ENCODE measurements at regions not wholly inside any gene's neighbourhood (a gene's known extent, or its start where the extent isn't known, plus 50 kb on each side); places are given as distances from the start of the nearest gene placed in this dataset.

DNA sequence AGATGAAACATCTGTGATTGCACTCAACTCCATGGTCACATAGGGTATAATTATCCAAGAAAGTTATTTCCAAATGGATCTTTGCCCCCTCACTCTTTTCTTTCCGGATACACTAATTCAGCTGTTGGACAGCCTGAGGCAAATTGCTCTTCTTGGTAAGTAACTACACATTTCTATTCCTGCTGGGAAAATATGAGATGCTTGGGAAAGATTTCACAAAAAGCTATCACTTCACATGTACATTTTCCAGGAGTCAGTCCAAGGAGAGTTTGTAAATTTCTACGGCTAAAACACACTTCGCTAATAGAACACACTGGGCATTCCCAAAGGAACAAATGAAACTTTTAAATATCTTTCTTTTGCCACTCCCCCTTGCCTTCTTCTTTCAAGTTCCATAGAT, 123.0 kb upstream of the GRIA1 start:
- ATAC-seq (no peak), FAIRE-seq (no peak), DNase-seq (ENCODE audit: low spot score) (no peak)
- Histone ChIP-seq H3K27ac (ENCODE audit: extremely low read length, insufficient read depth, low read length) (no peak overlapping the region), H3K4me1 (ENCODE audit: insufficient read depth, low read length) (no peaks in the 10 kb centered on the region), H3K4me2 (ENCODE audit: low read depth, low read length) (no peak overlapping the region), H2AFZ (ENCODE audit: low read length) (no peak overlapping the region), H3K27me3 (ENCODE audit: control insufficient read depth in 1 of 2, insufficient read depth in 2 of 2, low read length in 2 of 2) (no peaks in the 10 kb centered on the region), H3K4me3 (replicated peaks in 1 of 3; ENCODE audit: insufficient read depth in 1 of 3, low read depth in 2 of 3, low read length in 3 of 3) (no peak overlapping the region), H3K9me3 (ENCODE audit: low read length) (0 out of 2 replicates have a peak, but pooled peaks cover 3% of the 10 kb centered on the region), H3K9ac (ENCODE audit: insufficient read depth, low read depth, low read length) (no peak overlapping the region), H3K36me3 (replicated peaks in 1 of 2; ENCODE audit: control insufficient read depth in 1 of 2, insufficient read depth in 2 of 2, low read length in 2 of 2) (no peaks in the 10 kb centered on the region), H3K79me2 (ENCODE audit: insufficient read depth, low read length) (no peaks in the 10 kb centered on the region), H4K20me1 (ENCODE audit: insufficient read depth, low read length) (no peaks in the 10 kb centered on the region)
- ChIA-PET POLR2A (no interaction called here), CTCF (ENCODE audit: low intra/inter-chr PET ratio, low total read pairs) (no interaction called here)
- in situ Hi-C loops (cut with HindIII; ENCODE audit: extremely low pct_ligation_motif_present, low pct_unique_long_range_greater_than_20kb) (no loop called here), intact Hi-C loops (cut with micrococcal nuclease; ENCODE audit: unreplicated experiment) (no loop called here)
- 44% methylated on average over 3 of the region's 3 CpGs for WGBS (ENCODE audit: low lambda C conversion rate)
- no TSS peak for BruUV-seq (replicated peaks)
- TF ChIP-seq ZNF570 (CRISPR knock-in tag; IDR thresholded peaks at IDR 0.05; ENCODE audit: borderline replicate concordance), result no peak
- TF ChIP-seq KDM5B (CRISPR knock-in tag; IDR thresholded peaks at IDR 0.05; ENCODE audit: borderline replicate concordance), result no peak
- TF ChIP-seq, protein P1, sequence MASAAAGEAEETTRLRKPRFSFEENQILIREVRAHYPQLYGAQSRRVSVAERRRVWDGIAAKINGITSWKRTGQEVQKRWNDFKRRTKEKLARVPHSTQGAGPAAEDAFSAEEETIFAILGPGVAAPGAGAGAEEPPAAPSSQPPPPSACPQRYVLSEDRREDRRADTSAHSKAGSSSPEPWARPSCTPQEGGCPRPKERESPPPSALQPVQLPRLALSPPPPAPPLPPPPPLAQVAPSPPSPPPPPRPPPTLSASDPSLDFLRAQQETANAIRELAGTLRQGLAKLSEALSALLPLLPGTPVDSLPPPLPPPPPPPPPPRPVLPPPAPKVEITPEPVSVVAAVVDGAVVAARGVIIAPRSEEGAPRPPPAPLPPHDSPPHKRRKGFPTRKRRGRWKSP (CRISPR knock-in tag; IDR thresholded peaks at IDR 0.05), result no peak
- TF ChIP-seq ZBTB8A (CRISPR knock-in tag; IDR thresholded peaks at IDR 0.05; ENCODE audit: borderline replicate concordance, low read depth), result no peak
- TF ChIP-seq SOX5 (CRISPR knock-in tag; IDR thresholded peaks at IDR 0.05; ENCODE audit: borderline replicate concordance), result no peak
- no peak for TF ChIP-seq TEAD2 (CRISPR knock-in tag; IDR thresholded peaks at IDR 0.05)
- no peak for TF ChIP-seq MAF1 (CRISPR knock-in tag; IDR thresholded peaks at IDR 0.05; ENCODE audit: borderline replicate concordance)
- TF ChIP-seq FOXM1 (CRISPR knock-in tag; IDR thresholded peaks at IDR 0.05), result no peak
- no peak for TF ChIP-seq JUN (CRISPR knock-in tag; IDR thresholded peaks at IDR 0.05)
- TF ChIP-seq, protein P2, sequence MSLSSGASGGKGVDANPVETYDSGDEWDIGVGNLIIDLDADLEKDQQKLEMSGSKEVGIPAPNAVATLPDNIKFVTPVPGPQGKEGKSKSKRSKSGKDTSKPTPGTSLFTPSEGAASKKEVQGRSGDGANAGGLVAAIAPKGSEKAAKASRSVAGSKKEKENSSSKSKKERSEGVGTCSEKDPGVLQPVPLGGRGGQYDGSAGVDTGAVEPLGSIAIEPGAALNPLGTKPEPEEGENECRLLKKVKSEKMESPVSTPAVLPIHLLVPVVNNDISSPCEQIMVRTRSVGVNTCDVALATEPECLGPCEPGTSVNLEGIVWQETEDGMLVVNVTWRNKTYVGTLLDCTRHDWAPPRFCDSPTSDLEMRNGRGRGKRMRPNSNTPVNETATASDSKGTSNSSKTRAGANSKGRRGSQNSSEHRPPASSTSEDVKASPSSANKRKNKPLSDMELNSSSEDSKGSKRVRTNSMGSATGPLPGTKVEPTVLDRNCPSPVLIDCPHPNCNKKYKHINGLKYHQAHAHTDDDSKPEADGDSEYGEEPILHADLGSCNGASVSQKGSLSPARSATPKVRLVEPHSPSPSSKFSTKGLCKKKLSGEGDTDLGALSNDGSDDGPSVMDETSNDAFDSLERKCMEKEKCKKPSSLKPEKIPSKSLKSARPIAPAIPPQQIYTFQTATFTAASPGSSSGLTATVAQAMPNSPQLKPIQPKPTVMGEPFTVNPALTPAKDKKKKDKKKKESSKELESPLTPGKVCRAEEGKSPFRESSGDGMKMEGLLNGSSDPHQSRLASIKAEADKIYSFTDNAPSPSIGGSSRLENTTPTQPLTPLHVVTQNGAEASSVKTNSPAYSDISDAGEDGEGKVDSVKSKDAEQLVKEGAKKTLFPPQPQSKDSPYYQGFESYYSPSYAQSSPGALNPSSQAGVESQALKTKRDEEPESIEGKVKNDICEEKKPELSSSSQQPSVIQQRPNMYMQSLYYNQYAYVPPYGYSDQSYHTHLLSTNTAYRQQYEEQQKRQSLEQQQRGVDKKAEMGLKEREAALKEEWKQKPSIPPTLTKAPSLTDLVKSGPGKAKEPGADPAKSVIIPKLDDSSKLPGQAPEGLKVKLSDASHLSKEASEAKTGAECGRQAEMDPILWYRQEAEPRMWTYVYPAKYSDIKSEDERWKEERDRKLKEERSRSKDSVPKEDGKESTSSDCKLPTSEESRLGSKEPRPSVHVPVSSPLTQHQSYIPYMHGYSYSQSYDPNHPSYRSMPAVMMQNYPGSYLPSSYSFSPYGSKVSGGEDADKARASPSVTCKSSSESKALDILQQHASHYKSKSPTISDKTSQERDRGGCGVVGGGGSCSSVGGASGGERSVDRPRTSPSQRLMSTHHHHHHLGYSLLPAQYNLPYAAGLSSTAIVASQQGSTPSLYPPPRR (CRISPR knock-in tag; IDR thresholded peaks at IDR 0.05; ENCODE audit: borderline replicate concordance), result no peak
- TF ChIP-seq XRCC5 (optimal IDR thresholded peaks at IDR 0.05; ENCODE audit: low read length), result no peak
- no peak for TF ChIP-seq TCF12 (IDR thresholded peaks at IDR 0.05)
- TF ChIP-seq TCF12 (CRISPR knock-in tag; IDR thresholded peaks at IDR 0.05), result no peak
- TF ChIP-seq HNRNPL (IDR thresholded peaks at IDR 0.05; ENCODE audit: low read depth, low read length), result no peak
- TF ChIP-seq, protein P3, sequence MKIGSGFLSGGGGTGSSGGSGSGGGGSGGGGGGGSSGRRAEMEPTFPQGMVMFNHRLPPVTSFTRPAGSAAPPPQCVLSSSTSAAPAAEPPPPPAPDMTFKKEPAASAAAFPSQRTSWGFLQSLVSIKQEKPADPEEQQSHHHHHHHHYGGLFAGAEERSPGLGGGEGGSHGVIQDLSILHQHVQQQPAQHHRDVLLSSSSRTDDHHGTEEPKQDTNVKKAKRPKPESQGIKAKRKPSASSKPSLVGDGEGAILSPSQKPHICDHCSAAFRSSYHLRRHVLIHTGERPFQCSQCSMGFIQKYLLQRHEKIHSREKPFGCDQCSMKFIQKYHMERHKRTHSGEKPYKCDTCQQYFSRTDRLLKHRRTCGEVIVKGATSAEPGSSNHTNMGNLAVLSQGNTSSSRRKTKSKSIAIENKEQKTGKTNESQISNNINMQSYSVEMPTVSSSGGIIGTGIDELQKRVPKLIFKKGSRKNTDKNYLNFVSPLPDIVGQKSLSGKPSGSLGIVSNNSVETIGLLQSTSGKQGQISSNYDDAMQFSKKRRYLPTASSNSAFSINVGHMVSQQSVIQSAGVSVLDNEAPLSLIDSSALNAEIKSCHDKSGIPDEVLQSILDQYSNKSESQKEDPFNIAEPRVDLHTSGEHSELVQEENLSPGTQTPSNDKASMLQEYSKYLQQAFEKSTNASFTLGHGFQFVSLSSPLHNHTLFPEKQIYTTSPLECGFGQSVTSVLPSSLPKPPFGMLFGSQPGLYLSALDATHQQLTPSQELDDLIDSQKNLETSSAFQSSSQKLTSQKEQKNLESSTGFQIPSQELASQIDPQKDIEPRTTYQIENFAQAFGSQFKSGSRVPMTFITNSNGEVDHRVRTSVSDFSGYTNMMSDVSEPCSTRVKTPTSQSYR (CRISPR knock-in tag; IDR thresholded peaks at IDR 0.05; ENCODE audit: borderline replicate concordance), result no peak
- no peak for TF ChIP-seq AHR (CRISPR knock-in tag; IDR thresholded peaks at IDR 0.05)
- TF ChIP-seq, protein P4, sequence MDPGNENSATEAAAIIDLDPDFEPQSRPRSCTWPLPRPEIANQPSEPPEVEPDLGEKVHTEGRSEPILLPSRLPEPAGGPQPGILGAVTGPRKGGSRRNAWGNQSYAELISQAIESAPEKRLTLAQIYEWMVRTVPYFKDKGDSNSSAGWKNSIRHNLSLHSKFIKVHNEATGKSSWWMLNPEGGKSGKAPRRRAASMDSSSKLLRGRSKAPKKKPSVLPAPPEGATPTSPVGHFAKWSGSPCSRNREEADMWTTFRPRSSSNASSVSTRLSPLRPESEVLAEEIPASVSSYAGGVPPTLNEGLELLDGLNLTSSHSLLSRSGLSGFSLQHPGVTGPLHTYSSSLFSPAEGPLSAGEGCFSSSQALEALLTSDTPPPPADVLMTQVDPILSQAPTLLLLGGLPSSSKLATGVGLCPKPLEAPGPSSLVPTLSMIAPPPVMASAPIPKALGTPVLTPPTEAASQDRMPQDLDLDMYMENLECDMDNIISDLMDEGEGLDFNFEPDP (CRISPR knock-in tag; conservative IDR thresholded peaks at IDR 0.05), result no peak
